Panc1 (cell line): ENCODE measurements at regions not wholly inside any gene's neighbourhood (a gene's known extent, or its start where the extent isn't known, plus 50 kb on each side); places are given as distances from the start of the nearest gene placed in this dataset.
"Not testable (repeated sequence)": the region's sequence is repeated elsewhere in the genome, so short reads cannot be mapped to it uniquely, and the experiment has no call there.

Source experiments
- ATAC-seq: fragments of 200-7000 bp; cut with Tn5 transposase; 2 replicates; pipeline ENCODE4 v1.9.1; 2020; ENCODE audit warnings: mild to moderate bottlenecking, moderate library complexity
- BruUV-seq: library from RNA; stranded (reverse); fragments of 400-500 nt; replicated peaks from 2 replicates; lab custom pipeline; 2021; lab: Mats Ljungman, UMichigan
- CTCF ChIA-PET: fragments of 300-600 bp; sonication (Branson Sonifier 250); formaldehyde crosslinking; loops from one replicate; lab custom pipeline; 2022; ENCODE audit warnings: antibody characterized with exemption; lab: Charles Lee
- POLR2A ChIA-PET: fragments of 300-600 bp; sonication (Branson Sonifier 250); formaldehyde crosslinking; loops from one replicate; lab custom pipeline; 2022; ENCODE audit warnings: antibody characterized with exemption; lab: Charles Lee
- DNase-seq: peaks from one replicate; pipeline ENCODE4 v3.0.0-alpha.2; 2010; ENCODE audit warnings: low read depth, low spot score
- H3K27ac ChIP-seq: 2 replicates; pipeline ENCODE4 v1.5.1; 2011; ENCODE audit warnings: mild to moderate bottlenecking, low read length, inconsistent platforms
- H3K27me3 ChIP-seq: fragments of 200-500 bp; sonication (Bioruptor generic); 2 replicates; pipeline ENCODE4 v1.6.0; 2014; ENCODE audit warnings: low read length, inconsistent platforms; ENCODE audit not compliant: control insufficient read depth, insufficient read depth
- H3K36me3 ChIP-seq: fragments of 200-500 bp; sonication (Bioruptor generic); 2 replicates; pipeline ENCODE4 v1.5.1; 2014; ENCODE audit warnings: inconsistent platforms, mild to moderate bottlenecking, low read length, moderate library complexity; ENCODE audit not compliant: control insufficient read depth, insufficient read depth
- H3K4me1 ChIP-seq: 2 replicates; pipeline ENCODE4 v1.5.1; 2011; ENCODE audit warnings: inconsistent platforms, mild to moderate bottlenecking, low read length, moderate library complexity; ENCODE audit not compliant: control insufficient read depth, insufficient read depth
- H3K4me3 ChIP-seq, 2 experiments: 2 replicates each; pipeline ENCODE4 v1.5.1; 2011 to 2012; ENCODE audit warnings: low read depth in 2 of 2, low read length in 2 of 2, mild to moderate bottlenecking in 2 of 2, inconsistent platforms in 1 of 2, moderate library complexity in 1 of 2
- H3K9me3 ChIP-seq: fragments of 200-500 bp; sonication (Bioruptor generic); 2 replicates; pipeline ENCODE4 v1.5.1; 2014; ENCODE audit warnings: low read depth, mild to moderate bottlenecking, inconsistent platforms, low read length, moderate library complexity; ENCODE audit not compliant: control insufficient read depth, insufficient read depth
- CTCF ChIP-seq: fragments of 450-650 bp; IDR thresholded peaks from 2 replicates; pipeline ENCODE4 v1.5.1; 2017; ENCODE audit warnings: mild to moderate bottlenecking
- POLR2AphosphoS5 ChIP-seq: IDR thresholded peaks from 2 replicates; pipeline ENCODE4 v1.6.1; 2012; ENCODE audit warnings: mild to moderate bottlenecking, low read depth, low read length, moderate library complexity
- REST ChIP-seq, 2 experiments: IDR thresholded peaks; 2 replicates each; pipeline ENCODE4 v1.6.1; 2011 to 2012; ENCODE audit warnings: low read depth in 2 of 2, control low read depth in 1 of 2, low read length in 1 of 2, mild to moderate bottlenecking in 1 of 2, moderate library complexity in 1 of 2; ENCODE audit not compliant: insufficient read depth in 1 of 2
- SIN3A ChIP-seq: IDR thresholded peaks from 2 replicates; pipeline ENCODE4 v1.6.1; 2012; ENCODE audit warnings: low read depth, mild to moderate bottlenecking, low read length, moderate library complexity, borderline replicate concordance; ENCODE audit not compliant: insufficient read depth
- TCF7L2 ChIP-seq: IDR thresholded peaks from 2 replicates; pipeline ENCODE4 v1.6.1; 2011; ENCODE audit warnings: mild to moderate bottlenecking, low read depth, low read length, inconsistent platforms
- in situ Hi-C: cut with HindIII; loops from 2 replicates; pipeline ENCODE4 v1.10.0; 2016; ENCODE audit warnings: low sequenced_read_pairs, low pct_unique_long_range_greater_than_20kb
- intact Hi-C: fragments of 100-400 bp; cut with micrococcal nuclease; formaldehyde crosslinking; loops from one replicate; pipeline ENCODE4 v1.10.0; 2022; ENCODE audit not compliant: unreplicated experiment

- ATAC-seq = no peak
- H3K27me3 ChIP-seq = no peaks in the 10 kb centered on the region
- ChIA-PET CTCF (no interaction called here), POLR2A (no interaction called here)
- in situ Hi-C loops = no loop called here
- no peak for DNase-seq
- no peak for TF ChIP-seq POLR2AphosphoS5
- TF ChIP-seq CTCF = no peak
- TF ChIP-seq TCF7L2 = no peak
- no peak for TF ChIP-seq REST (IDR thresholded peaks at IDR 0.05; ENCODE audit: insufficient read depth in 1 of 2, low read depth in 2 of 2, low read length in 1 of 2)
- no peak for TF ChIP-seq SIN3A
- H3K4me3 ChIP-seq = no peak overlapping the region
- H3K36me3 ChIP-seq = no peaks in the 10 kb centered on the region
- no TSS peak for BruUV-seq
- H3K4me1 ChIP-seq = no peaks in the 10 kb centered on the region
- intact Hi-C loops = no loop called here
- no peak overlapping the region for H3K27ac ChIP-seq
- H3K9me3 ChIP-seq = no peaks in the 10 kb centered on the region
Observed at GRCh38 chrX:1059576-1060561, 152.6 kb downstream of the CRLF2 start.

- in situ Hi-C loops, H3K27ac ChIP-seq, CTCF ChIA-PET, BruUV-seq, H3K9me3 ChIP-seq, intact Hi-C loops, DNase-seq, H3K27me3 ChIP-seq, H3K4me3 ChIP-seq, ATAC-seq, POLR2A ChIA-PET, H3K4me1 ChIP-seq, H3K36me3 ChIP-seq: not testable (repeated sequence)
Observed at GRCh38 chrX:1053600-1053999, 158.8 kb downstream of the CRLF2 start.

- DNase-seq (no peak), ATAC-seq (no peak)
- no peak overlapping the region for H3K27ac ChIP-seq
- in situ Hi-C loops = no loop called here
- H3K36me3 ChIP-seq = no peaks in the 10 kb centered on the region
- no peaks in the 10 kb centered on the region for H3K27me3 ChIP-seq
- no peaks in the 10 kb centered on the region for H3K4me1 ChIP-seq
- TF ChIP-seq POLR2AphosphoS5 (no peak), TCF7L2 (no peak), SIN3A (no peak), CTCF (no peak), REST (IDR thresholded peaks at IDR 0.05; ENCODE audit: insufficient read depth in 1 of 2, low read depth in 2 of 2, low read length in 1 of 2) (no peak)
- ChIA-PET CTCF (no interaction called here), POLR2A (no interaction called here)
- BruUV-seq = no TSS peak
- H3K9me3 ChIP-seq = no peaks in the 10 kb centered on the region
- no peak overlapping the region for H3K4me3 ChIP-seq
- intact Hi-C loops = no loop called here
Observed at GRCh38 chrX:1053072-1053471, 159.4 kb downstream of the CRLF2 start.
